Lung (tissue), 11 donors: ENCODE measurements at regions not wholly inside any gene's neighbourhood (a gene's known extent, or its start where the extent isn't known, plus 50 kb on each side); places are given as distances from the start of the nearest gene placed in this dataset.

Experiments
- ATAC-seq: fragments of 200-7000 bp; cut with Tn5 transposase; one replicate; pipeline ENCODE4 v1.9.1; 2020; ENCODE audit warnings: moderate number of reproducible peaks; ENCODE audit not compliant: insufficient read depth, low FRiP score
- DNase-seq, 3 donors: peaks; one replicate each; pipeline ENCODE4 v3.0.0-alpha.2; 2013 to 2017
- H3K27ac ChIP-seq, 2 donors: one replicate each; pipeline ENCODE4 v1.5.1; 2013; ENCODE audit warnings: mild to moderate bottlenecking in 2 of 2, moderate library complexity in 2 of 2, control low read depth in 1 of 2, inconsistent platforms in 1 of 2, low read depth in 1 of 2, low read length in 1 of 2
- H3K27me3 ChIP-seq, 3 donors: one replicate each; pipeline ENCODE4 v1.5.1; 2013; ENCODE audit warnings: low read length in 2 of 3; ENCODE audit not compliant: control insufficient read depth in 3 of 3, insufficient read depth in 3 of 3
- H3K36me3 ChIP-seq, 4 donors: one replicate each; pipeline ENCODE4 v1.5.1; 2013; ENCODE audit warnings: low read length in 4 of 4, mild to moderate bottlenecking in 1 of 4, moderate library complexity in 1 of 4; ENCODE audit not compliant: control insufficient read depth in 4 of 4, insufficient read depth in 4 of 4
- H3K4me1 ChIP-seq, 5 donors: one replicate each; pipeline ENCODE4 v1.5.1; 2013; ENCODE audit warnings: low read length in 5 of 5, mild to moderate bottlenecking in 2 of 5, moderate library complexity in 1 of 5; ENCODE audit not compliant: control insufficient read depth in 5 of 5, insufficient read depth in 5 of 5
- H3K4me3 ChIP-seq: one replicate; pipeline ENCODE4 v1.5.1; 2013; ENCODE audit warnings: mild to moderate bottlenecking, control low read depth, moderate library complexity
- H3K9ac ChIP-seq, 2 donors: one replicate each; pipeline ENCODE4 v1.5.1; 2013; ENCODE audit warnings: low read length in 2 of 2, control low read depth in 1 of 2; ENCODE audit not compliant: insufficient read depth in 1 of 2
- H3K9me3 ChIP-seq, 4 donors: one replicate each; pipeline ENCODE4 v1.5.1; 2013; ENCODE audit warnings: low read length in 3 of 4, mild to moderate bottlenecking in 1 of 4, moderate library complexity in 1 of 4; ENCODE audit not compliant: control insufficient read depth in 4 of 4, insufficient read depth in 3 of 4
- CTCF ChIP-seq: IDR thresholded peaks from 2 replicates; pipeline ENCODE4 v1.5.1; 2012; ENCODE audit warnings: mild to moderate bottlenecking; ENCODE audit errors: control extremely low read depth, extremely low read depth
- WGBS, 2 donors: extraction: QIAGEN DNeasy Blood & Tissue Kit; methylation state at CpG; one replicate each; pipeline ENCODE4 v1.1.7; 2013; 5-methylcytosine and 5-hydroxymethylcytosine counted together
- donor health status: control.
- donor health status: control.
- donor health status: Bipolar disorder and iron deficiency.
- donor health status: healthy.
- donor health status: DM: yes; HTN: yes; CAD: no.

GRCh38 chr13:105016266-105016665 is 1519.2 kb downstream of the EFNB2 start:
- no peak for TF ChIP-seq CTCF
- DNase-seq (peak in 1 of 3 donors; percentile 11), ATAC-seq (no peak)
- Histone ChIP-seq H3K4me1 (no peaks in the 10 kb centered on the region), H3K27ac (no peak overlapping the region), H3K9me3 (no peaks in the 10 kb centered on the region), H3K27me3 (no peaks in the 10 kb centered on the region), H3K9ac (no peak overlapping the region), H3K4me3 (no peak overlapping the region), H3K36me3 (no peaks in the 10 kb centered on the region)
- WGBS, 2 donors, result 45 to 59% methylated on average over 4 of the region's 4 CpGs

GRCh38 chr13:105008604-105009003 is 1526.9 kb downstream of the EFNB2 start:
- Histone ChIP-seq H3K36me3 (no peaks in the 10 kb centered on the region), H3K4me3 (no peak overlapping the region), H3K4me1 (no peaks in the 10 kb centered on the region), H3K27me3 (no peaks in the 10 kb centered on the region), H3K27ac (no peak overlapping the region), H3K9me3 (no peaks in the 10 kb centered on the region), H3K9ac (no peak overlapping the region)
- no peak for TF ChIP-seq CTCF
- WGBS, 2 donors, result 95 to 96% methylated on average over 5 of the region's 5 CpGs
- ATAC-seq (no peak), DNase-seq (no peak)

GRCh38 chr13:105007166-105007808 is 1528.2 kb downstream of the EFNB2 start:
- 73 to 77% methylated on average over 6 of the region's 6 CpGs for WGBS, 2 donors
- TF ChIP-seq CTCF, result no peak

GRCh38 chr13:104996022-104996421 is 1539.4 kb downstream of the EFNB2 start:
- no peaks in the 10 kb centered on the region for H3K36me3 ChIP-seq
- no peaks in the 10 kb centered on the region for H3K9me3 ChIP-seq
- no peak overlapping the region for H3K4me3 ChIP-seq
- DNase-seq (peak; percentile 14 to 54 (median 54)), ATAC-seq (no peak)
- no peak for TF ChIP-seq CTCF
- peaks cover 0 to 6% (median 0%) of the 10 kb centered on the region in 5 donors for H3K4me1 ChIP-seq
- no peak overlapping the region for H3K27ac ChIP-seq
- H3K27me3 ChIP-seq, result no peaks in the 10 kb centered on the region
- WGBS, 2 donors, result 81 to 90% methylated on average over 3 of the region's 3 CpGs
- no peak overlapping the region for H3K9ac ChIP-seq

More at GRCh38 chr13:105007166-105007808, 1528.2 kb downstream of the EFNB2 start:
- Histone ChIP-seq H3K36me3 (no peaks in the 10 kb centered on the region), H3K4me1 (no peaks in the 10 kb centered on the region), H3K9me3 (no peaks in the 10 kb centered on the region), H3K27me3 (no peaks in the 10 kb centered on the region), H3K4me3 (no peak overlapping the region), H3K27ac (no peak overlapping the region), H3K9ac (no peak overlapping the region)
- peak in 1 of 3 donors; percentile 21 for DNase-seq
- ATAC-seq, result no peak
